MCF 10A (cell line): ENCODE measurements at regions not wholly inside any gene's neighbourhood (a gene's known extent, or its start where the extent isn't known, plus 50 kb on each side); places are given as distances from the start of the nearest gene placed in this dataset.
"Not testable (repeated sequence)": the region's sequence is repeated elsewhere in the genome, so short reads cannot be mapped to it uniquely, and the experiment has no call there.

Source experiments
- BruUV-seq: library from RNA; stranded (reverse); fragments of 400-500 nt; replicated peaks from 2 replicates; lab custom pipeline; 2021; lab: Mats Ljungman, UMichigan
- CTCF ChIA-PET: fragments of 300-600 bp; sonication (Branson Sonifier 250); formaldehyde crosslinking; extraction: SDS; loops from one replicate; lab custom pipeline; 2021; ENCODE audit warnings: antibody characterized with exemption, inconsistent platforms; lab: Yijun Ruan, JAX
- POLR2A ChIA-PET: fragments of 300-600, 350-650 bp; sonication (Branson Sonifier 250); formaldehyde crosslinking; extraction: SDS; loops from one replicate; lab custom pipeline; 2020; ENCODE audit warnings: antibody characterized with exemption, inconsistent platforms; lab: Yijun Ruan, JAX
- DNase-seq: peaks from one replicate; pipeline ENCODE4 v3.0.0-alpha.2; 2018; ENCODE audit not compliant: unreplicated experiment
- H3K27ac Mint-ChIP-seq: one replicate; pipeline ENCODE4 v1.8.0; 2022; ENCODE audit warnings: mild to moderate bottlenecking, low read depth, mixed read lengths; ENCODE audit not compliant: unreplicated experiment
- H3K27me3 Mint-ChIP-seq: one replicate; pipeline ENCODE4 v1.8.0; 2022; ENCODE audit warnings: mixed read lengths; ENCODE audit not compliant: insufficient read depth, unreplicated experiment
- H3K36me3 Mint-ChIP-seq: one replicate; pipeline ENCODE4 v1.8.0; 2022; ENCODE audit warnings: mild to moderate bottlenecking, moderate library complexity, mixed read lengths; ENCODE audit not compliant: insufficient read depth, unreplicated experiment
- H3K4me1 Mint-ChIP-seq: one replicate; pipeline ENCODE4 v1.8.0; 2022; ENCODE audit warnings: mixed read lengths; ENCODE audit not compliant: insufficient read depth, unreplicated experiment
- H3K4me3 Mint-ChIP-seq: one replicate; pipeline ENCODE4 v1.8.0; 2022; ENCODE audit warnings: mild to moderate bottlenecking, moderate library complexity, mixed read lengths; ENCODE audit not compliant: unreplicated experiment
- H3K9me3 Mint-ChIP-seq: one replicate; pipeline ENCODE4 v1.8.0; 2022; ENCODE audit warnings: mixed read lengths; ENCODE audit not compliant: unreplicated experiment
- CTCF ChIP-seq: fragments of 200-600 bp; IDR thresholded peaks from one replicate; pipeline ENCODE4 v1.8.0; 2022; ENCODE audit warnings: antibody characterized with exemption, mild to moderate bottlenecking; ENCODE audit not compliant: unreplicated experiment
- intact Hi-C: fragments of 100-400 bp; cut with micrococcal nuclease; formaldehyde crosslinking; loops from 2 replicates; pipeline ENCODE4 v1.14.1; 2022

GRCh38 chr12:22121224-22121623, 75.2 kb downstream of the CMAS start:
- peak; percentile 51 for DNase-seq
- intact Hi-C loops, result no loop called here
- Mint-ChIP-seq H3K4me3 (no peak overlapping the region), H3K9me3 (no peaks in the 10 kb centered on the region), H3K36me3 (no peaks in the 10 kb centered on the region), H3K27ac (no peak overlapping the region), H3K4me1 (no peaks in the 10 kb centered on the region), H3K27me3 (no peaks in the 10 kb centered on the region)
- ChIA-PET POLR2A (no interaction called here), CTCF (interaction anchor here (0.6 to 2.5 kb wide), 3 partner anchors 51 to 214 kb away, joined by 3 to 10 read pairs (median 4); no protein-coding TSS in a partner anchor)
- no TSS peak for BruUV-seq
- TF ChIP-seq CTCF, result no peak

- Mint-ChIP-seq H3K27me3 (no peaks in the 10 kb centered on the region), H3K9me3 (peaks cover 3% of the 10 kb centered on the region)
- CTCF ChIA-PET, result interaction anchor here (0.6 to 2.5 kb wide), 5 partner anchors 50 to 835 kb away, joined by 3 to 10 read pairs (median 4); no protein-coding TSS in a partner anchor
These were observed 76.3 kb downstream of the CMAS start for GRCh38 chr12:22122359-22122758.

GRCh38 chr12:22124987-22125386, 79.0 kb downstream of the CMAS start:
- no peaks in the 10 kb centered on the region for H3K4me1 Mint-ChIP-seq
- H3K36me3 Mint-ChIP-seq, result no peaks in the 10 kb centered on the region
- H3K27me3 Mint-ChIP-seq, result no peaks in the 10 kb centered on the region
- no peak overlapping the region for H3K4me3 Mint-ChIP-seq
- no peak for DNase-seq
- TF ChIP-seq CTCF, result no peak
- no TSS peak for BruUV-seq
- no peak overlapping the region for H3K27ac Mint-ChIP-seq
- peaks cover 7% of the 10 kb centered on the region for H3K9me3 Mint-ChIP-seq
- intact Hi-C loops, result no loop called here
- CTCF ChIA-PET, result interaction anchor here (0.7 kb wide), 1 partner anchor 43 kb away, joined by 3 read pairs; no protein-coding TSS in a partner anchor
- POLR2A ChIA-PET, result no interaction called here

More at GRCh38 chr12:22122359-22122758, 76.3 kb downstream of the CMAS start:
- H3K4me3 Mint-ChIP-seq, result no peak overlapping the region
- POLR2A ChIA-PET, result no interaction called here
- H3K4me1 Mint-ChIP-seq, result no peaks in the 10 kb centered on the region
- no peaks in the 10 kb centered on the region for H3K36me3 Mint-ChIP-seq
- DNase-seq, result no peak
- no TSS peak for BruUV-seq
- no peak for TF ChIP-seq CTCF
- intact Hi-C loops, result no loop called here
- no peak overlapping the region for H3K27ac Mint-ChIP-seq

- H3K27ac Mint-ChIP-seq, H3K27me3 Mint-ChIP-seq, H3K9me3 Mint-ChIP-seq, intact Hi-C loops, BruUV-seq, H3K4me3 Mint-ChIP-seq, DNase-seq, H3K36me3 Mint-ChIP-seq, H3K4me1 Mint-ChIP-seq, CTCF ChIA-PET, POLR2A ChIA-PET: not testable (repeated sequence)
These were observed 80.1 kb downstream of the CMAS start for GRCh38 chr12:22126101-22126500.

- ChIA-PET CTCF (no interaction called here), POLR2A (no interaction called here)
- no peak for TF ChIP-seq CTCF
- no TSS peak for BruUV-seq
- Mint-ChIP-seq H3K4me3 (no peak overlapping the region), H3K9me3 (peaks cover 7% of the 10 kb centered on the region), H3K4me1 (peaks cover 9% of the 10 kb centered on the region), H3K36me3 (no peaks in the 10 kb centered on the region), H3K27ac (no peak overlapping the region), H3K27me3 (no peaks in the 10 kb centered on the region)
- intact Hi-C loops, result no loop called here
- DNase-seq, result no peak
These were observed 80.7 kb downstream of the CMAS start for GRCh38 chr12:22126758-22127157.
